ENCODE measurements at regions not wholly inside any gene's neighbourhood (a gene's known extent, or its start where the extent isn't known, plus 50 kb on each side); places are given as distances from the start of the nearest gene placed in this dataset.

DNA sequence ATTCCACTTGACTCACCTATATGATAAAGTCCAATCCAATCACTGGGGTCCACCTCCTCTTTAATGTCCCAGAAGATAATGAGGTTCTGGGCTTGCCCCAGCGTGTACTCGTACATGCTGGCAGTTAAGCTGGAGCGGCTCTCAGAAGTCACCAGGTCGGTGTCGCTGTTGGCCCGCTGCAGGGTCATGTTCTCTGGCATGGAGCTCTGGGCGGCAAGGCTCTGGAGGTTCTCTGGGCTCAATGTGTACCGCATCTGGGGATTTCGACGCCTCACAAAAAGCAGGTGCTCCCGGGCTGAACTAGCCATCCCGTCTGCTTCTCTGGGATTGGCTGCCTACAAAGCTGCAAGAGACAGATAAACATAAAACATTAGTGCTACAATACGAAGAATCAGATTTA, 206.4 kb upstream of the CCDC150 start:
- Histone ChIP-seq H3K27me3 (ENCODE audit: insufficient read depth, insufficient read length) (no peaks in the 10 kb centered on the region), H3K36me3 (ENCODE audit: insufficient read depth, insufficient read length, low read length) (no peaks in the 10 kb centered on the region), H3K4me3 (ENCODE audit: insufficient read length, low read depth) (no peak overlapping the region), H3K9ac (ENCODE audit: insufficient read length, low read depth) (no peak overlapping the region), H3K4me1 (ENCODE audit: insufficient read depth, insufficient read length) (no peaks in the 10 kb centered on the region), H3K9me3 (ENCODE audit: insufficient read depth, low read length) (no peaks in the 10 kb centered on the region)
- DNase-seq (ENCODE audit: low read depth, low spot score) = no peak
- TF ChIP-seq ZNF274 (IDR thresholded peaks at IDR 0.05; ENCODE audit: low read depth, low read length) (no peak), YY1 (IDR thresholded peaks at IDR 0.05; ENCODE audit: insufficient read depth, insufficient read length) (no peak), SUZ12 (IDR thresholded peaks at IDR 0.05; ENCODE audit: extremely low read depth, insufficient read depth, insufficient read length) (no peak)

- Histone ChIP-seq H3K4me1 (ENCODE audit: insufficient read depth, insufficient read length) (no peaks in the 10 kb centered on the region), H3K27me3 (ENCODE audit: insufficient read depth, insufficient read length) (no peaks in the 10 kb centered on the region), H3K4me3 (ENCODE audit: insufficient read length, low read depth) (no peak overlapping the region), H3K36me3 (ENCODE audit: insufficient read depth, insufficient read length, low read length) (no peaks in the 10 kb centered on the region), H3K9me3 (ENCODE audit: insufficient read depth, low read length) (no peaks in the 10 kb centered on the region), H3K9ac (ENCODE audit: insufficient read length, low read depth) (no peak overlapping the region)
- DNase-seq (ENCODE audit: low read depth, low spot score) = no peak
- TF ChIP-seq SUZ12 (IDR thresholded peaks at IDR 0.05; ENCODE audit: extremely low read depth, insufficient read depth, insufficient read length) = no peak
- TF ChIP-seq YY1 (IDR thresholded peaks at IDR 0.05; ENCODE audit: insufficient read depth, insufficient read length) = no peak
- TF ChIP-seq ZNF274 (IDR thresholded peaks at IDR 0.05; ENCODE audit: low read depth, low read length) = no peak
Observed at GRCh38 chr2:196434217-196434616, 205.3 kb upstream of the CCDC150 start.

DNA sequence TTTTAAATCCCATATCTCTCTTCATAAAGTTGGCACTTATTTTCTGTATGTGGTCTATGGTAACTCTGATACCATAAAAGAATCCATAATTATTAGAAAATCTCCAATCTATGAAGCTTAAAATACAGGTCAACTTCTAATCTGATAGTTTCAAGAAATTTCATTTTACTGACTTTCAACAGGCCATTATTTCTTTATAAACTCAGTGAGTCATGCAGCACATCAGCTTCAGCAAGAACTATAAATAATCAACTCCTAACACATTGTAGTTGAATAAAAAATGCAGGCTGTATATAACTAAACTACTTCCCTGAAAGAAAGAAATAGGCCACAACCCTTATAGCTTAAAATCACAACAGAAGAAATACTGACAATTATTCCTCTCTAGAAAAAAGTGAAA, 204.3 kb upstream of the CCDC150 start:
- Histone ChIP-seq H3K4me3 (ENCODE audit: insufficient read length, low read depth) (no peak overlapping the region), H3K9me3 (ENCODE audit: insufficient read depth, low read length) (no peaks in the 10 kb centered on the region), H3K4me1 (ENCODE audit: insufficient read depth, insufficient read length) (no peaks in the 10 kb centered on the region), H3K27me3 (ENCODE audit: insufficient read depth, insufficient read length) (no peaks in the 10 kb centered on the region), H3K36me3 (ENCODE audit: insufficient read depth, insufficient read length, low read length) (no peaks in the 10 kb centered on the region), H3K9ac (ENCODE audit: insufficient read length, low read depth) (no peak overlapping the region)
- no peak for DNase-seq (ENCODE audit: low read depth, low spot score)
- TF ChIP-seq YY1 (IDR thresholded peaks at IDR 0.05; ENCODE audit: insufficient read depth, insufficient read length) = no peak
- TF ChIP-seq SUZ12 (IDR thresholded peaks at IDR 0.05; ENCODE audit: extremely low read depth, insufficient read depth, insufficient read length) = no peak
- TF ChIP-seq ZNF274 (IDR thresholded peaks at IDR 0.05; ENCODE audit: low read depth, low read length) = no peak

DNA sequence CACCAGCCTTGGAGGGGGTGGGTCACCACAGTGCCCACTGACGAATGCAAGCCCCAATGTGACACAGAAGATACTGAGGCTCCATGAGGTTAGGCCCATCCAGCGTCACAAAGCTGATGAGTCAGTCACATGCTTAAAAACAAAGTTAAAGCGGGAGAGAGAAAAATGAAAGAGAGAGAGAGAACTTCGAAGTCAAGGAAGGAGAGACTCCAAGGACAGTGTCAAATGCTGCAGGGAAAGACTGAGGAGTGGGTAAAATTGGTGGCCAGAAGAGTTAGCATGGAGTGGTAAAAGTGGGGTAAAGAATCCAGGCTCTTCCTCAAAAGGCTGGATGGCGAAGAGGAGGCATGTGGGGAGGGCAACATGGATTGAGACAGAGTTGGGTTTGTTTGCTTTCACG, 201.9 kb upstream of the CCDC150 start:
- Histone ChIP-seq H3K4me1 (ENCODE audit: insufficient read depth, insufficient read length) (no peaks in the 10 kb centered on the region), H3K27me3 (ENCODE audit: insufficient read depth, insufficient read length) (no peaks in the 10 kb centered on the region), H3K36me3 (ENCODE audit: insufficient read depth, insufficient read length, low read length) (no peaks in the 10 kb centered on the region), H3K9me3 (ENCODE audit: insufficient read depth, low read length) (no peaks in the 10 kb centered on the region), H3K4me3 (ENCODE audit: insufficient read length, low read depth) (no peak overlapping the region), H3K9ac (ENCODE audit: insufficient read length, low read depth) (no peak overlapping the region)
- no peak for DNase-seq (ENCODE audit: low read depth, low spot score)
- no peak for TF ChIP-seq YY1 (IDR thresholded peaks at IDR 0.05; ENCODE audit: insufficient read depth, insufficient read length)
- no peak for TF ChIP-seq SUZ12 (IDR thresholded peaks at IDR 0.05; ENCODE audit: extremely low read depth, insufficient read depth, insufficient read length)
- TF ChIP-seq ZNF274 (IDR thresholded peaks at IDR 0.05; ENCODE audit: low read depth, low read length) = no peak

- H3K4me3 ChIP-seq (ENCODE audit: insufficient read length, low read depth) = no peak overlapping the region
- TF ChIP-seq YY1 (IDR thresholded peaks at IDR 0.05; ENCODE audit: insufficient read depth, insufficient read length) (no peak), ZNF274 (IDR thresholded peaks at IDR 0.05; ENCODE audit: low read depth, low read length) (no peak), SUZ12 (IDR thresholded peaks at IDR 0.05; ENCODE audit: extremely low read depth, insufficient read depth, insufficient read length) (no peak)
- no peaks in the 10 kb centered on the region for H3K4me1 ChIP-seq (ENCODE audit: insufficient read depth, insufficient read length)
- H3K9me3 ChIP-seq (ENCODE audit: insufficient read depth, low read length) = no peaks in the 10 kb centered on the region
- no peaks in the 10 kb centered on the region for H3K27me3 ChIP-seq (ENCODE audit: insufficient read depth, insufficient read length)
- H3K36me3 ChIP-seq (ENCODE audit: insufficient read depth, insufficient read length, low read length) = no peaks in the 10 kb centered on the region
- no peak for DNase-seq (ENCODE audit: low read depth, low spot score)
- no peak overlapping the region for H3K9ac ChIP-seq (ENCODE audit: insufficient read length, low read depth)
Observed at GRCh38 chr2:196439760-196440159, 199.8 kb upstream of the CCDC150 start.

GRCh38 chr2:196440413-196440812, 199.1 kb upstream of the CCDC150 start:
- TF ChIP-seq YY1 (IDR thresholded peaks at IDR 0.05; ENCODE audit: insufficient read depth, insufficient read length) = no peak
- no peak for TF ChIP-seq ZNF274 (IDR thresholded peaks at IDR 0.05; ENCODE audit: low read depth, low read length)
- no peak for TF ChIP-seq SUZ12 (IDR thresholded peaks at IDR 0.05; ENCODE audit: extremely low read depth, insufficient read depth, insufficient read length)
- H3K27me3 ChIP-seq (ENCODE audit: insufficient read depth, insufficient read length) = no peaks in the 10 kb centered on the region
- no peaks in the 10 kb centered on the region for H3K9me3 ChIP-seq (ENCODE audit: insufficient read depth, low read length)
- no peaks in the 10 kb centered on the region for H3K4me1 ChIP-seq (ENCODE audit: insufficient read depth, insufficient read length)
- H3K4me3 ChIP-seq (ENCODE audit: insufficient read length, low read depth) = no peak overlapping the region
- no peaks in the 10 kb centered on the region for H3K36me3 ChIP-seq (ENCODE audit: insufficient read depth, insufficient read length, low read length)
- no peak overlapping the region for H3K9ac ChIP-seq (ENCODE audit: insufficient read length, low read depth)
- no peak for DNase-seq (ENCODE audit: low read depth, low spot score)

DNA sequence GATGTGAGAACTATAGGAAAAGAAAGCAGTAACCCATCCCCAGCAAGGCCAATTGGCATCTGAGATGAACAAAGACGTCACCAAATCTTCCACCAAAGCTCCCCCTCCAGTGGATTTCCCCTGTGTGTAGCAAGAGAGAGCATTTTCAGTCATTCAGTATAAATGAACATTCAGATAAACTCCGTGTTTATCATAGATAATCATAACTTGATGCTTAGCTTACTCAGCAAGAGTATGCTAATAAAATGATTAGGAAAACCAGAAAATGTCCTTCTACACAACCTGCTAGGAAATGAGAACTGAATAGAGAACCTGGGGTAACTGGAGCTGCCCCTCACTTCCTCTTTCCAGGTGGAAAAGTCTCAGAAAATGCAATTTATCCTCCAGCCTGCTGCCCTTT, 198.0 kb upstream of the CCDC150 start:
- H3K4me1 ChIP-seq (ENCODE audit: insufficient read depth, insufficient read length) = no peaks in the 10 kb centered on the region
- TF ChIP-seq YY1 (IDR thresholded peaks at IDR 0.05; ENCODE audit: insufficient read depth, insufficient read length) (no peak), SUZ12 (IDR thresholded peaks at IDR 0.05; ENCODE audit: extremely low read depth, insufficient read depth, insufficient read length) (no peak), ZNF274 (IDR thresholded peaks at IDR 0.05; ENCODE audit: low read depth, low read length) (no peak)
- DNase-seq (ENCODE audit: low read depth, low spot score) = no peak

GRCh38 chr2:196442211-196442610, 197.3 kb upstream of the CCDC150 start:
- no peaks in the 10 kb centered on the region for H3K9me3 ChIP-seq (ENCODE audit: insufficient read depth, low read length)
- no peak for DNase-seq (ENCODE audit: low read depth, low spot score)
- H3K9ac ChIP-seq (ENCODE audit: insufficient read length, low read depth) = no peak overlapping the region
- H3K4me3 ChIP-seq (ENCODE audit: insufficient read length, low read depth) = no peak overlapping the region
- TF ChIP-seq YY1 (IDR thresholded peaks at IDR 0.05; ENCODE audit: insufficient read depth, insufficient read length) (no peak), ZNF274 (IDR thresholded peaks at IDR 0.05; ENCODE audit: low read depth, low read length) (no peak), SUZ12 (IDR thresholded peaks at IDR 0.05; ENCODE audit: extremely low read depth, insufficient read depth, insufficient read length) (no peak)
- no peaks in the 10 kb centered on the region for H3K27me3 ChIP-seq (ENCODE audit: insufficient read depth, insufficient read length)
- no peaks in the 10 kb centered on the region for H3K4me1 ChIP-seq (ENCODE audit: insufficient read depth, insufficient read length)
- no peaks in the 10 kb centered on the region for H3K36me3 ChIP-seq (ENCODE audit: insufficient read depth, insufficient read length, low read length)

More for the DNA sequence above, 198.0 kb upstream of the CCDC150 start:
- no peaks in the 10 kb centered on the region for H3K9me3 ChIP-seq (ENCODE audit: insufficient read depth, low read length)
- no peaks in the 10 kb centered on the region for H3K27me3 ChIP-seq (ENCODE audit: insufficient read depth, insufficient read length)
- H3K9ac ChIP-seq (ENCODE audit: insufficient read length, low read depth) = no peak overlapping the region
- no peak overlapping the region for H3K4me3 ChIP-seq (ENCODE audit: insufficient read length, low read depth)
- no peaks in the 10 kb centered on the region for H3K36me3 ChIP-seq (ENCODE audit: insufficient read depth, insufficient read length, low read length)
